Effector memory CD8-positive, alpha-beta T cell (primary cell): ENCODE measurements at regions not wholly inside any gene's neighbourhood (a gene's known extent, or its start where the extent isn't known, plus 50 kb on each side); places are given as distances from the start of the nearest gene placed in this dataset.

Experiments used
- ATAC-seq: fragments of 150-1000 bp; cut with Tn5 transposase; replicated peaks from 2 replicates; pipeline ENCODE4 v1.10.0; 2021; ENCODE audit warnings: mild to moderate bottlenecking, moderate library complexity
- DNase-seq, 3 experiments: peaks; one replicate each; pipeline ENCODE4 v3.0.0; 2021
- H3K27ac Mint-ChIP-seq, 2 donors: one replicate each; pipeline ENCODE4 v1.8.0; 2022; ENCODE audit warnings: mild to moderate bottlenecking in 2 of 2, mixed read lengths in 2 of 2, moderate library complexity in 2 of 2
- H3K27me3 Mint-ChIP-seq, 2 donors: one replicate each; pipeline ENCODE4 v1.8.0; 2022; ENCODE audit warnings: mixed read lengths in 2 of 2
- H3K36me3 Mint-ChIP-seq: one replicate; pipeline ENCODE4 v1.8.0; 2022; ENCODE audit warnings: mild to moderate bottlenecking, moderate library complexity, mixed read lengths; ENCODE audit not compliant: insufficient read depth
- H3K4me1 Mint-ChIP-seq, 2 donors: one replicate each; pipeline ENCODE4 v1.8.0; 2022; ENCODE audit warnings: low read depth in 2 of 2, mixed read lengths in 2 of 2
- H3K4me3 Mint-ChIP-seq, 2 donors: one replicate each; pipeline ENCODE4 v1.8.0; 2022; ENCODE audit warnings: mild to moderate bottlenecking in 2 of 2, mixed read lengths in 2 of 2, moderate library complexity in 2 of 2
- H3K9me3 Mint-ChIP-seq, 2 donors: one replicate each; pipeline ENCODE4 v1.8.0; 2022; ENCODE audit warnings: mixed read lengths in 2 of 2

- Mint-ChIP-seq H3K4me3 (no peak overlapping the region), H3K27me3 (no peaks in the 10 kb centered on the region), H3K9me3 (peaks cover 13 to 31% of the 10 kb centered on the region in 2 donors), H3K4me1 (no peaks in the 10 kb centered on the region), H3K36me3 (no peaks in the 10 kb centered on the region), H3K27ac (no peak overlapping the region)
- ATAC-seq (no peak), DNase-seq (no peak)
These were observed 262.4 kb upstream of the DAB1 start for GRCh38 chr1:57686306-57686705.

GRCh38 chr1:57683037-57683942, 259.4 kb upstream of the DAB1 start:
- no peak for ATAC-seq
- Mint-ChIP-seq H3K4me3 (no peak overlapping the region), H3K9me3 (peaks cover 9 to 23% of the 10 kb centered on the region in 2 donors), H3K36me3 (no peaks in the 10 kb centered on the region), H3K27ac (no peak overlapping the region), H3K27me3 (no peaks in the 10 kb centered on the region), H3K4me1 (no peaks in the 10 kb centered on the region)
- DNase-seq = no peak

GRCh38 chr1:57678138-57678537, 254.3 kb upstream of the DAB1 start:
- Mint-ChIP-seq H3K4me3 (no peak overlapping the region), H3K9me3 (peaks cover 0 to 3% of the 10 kb centered on the region in 2 donors), H3K4me1 (no peaks in the 10 kb centered on the region), H3K36me3 (no peaks in the 10 kb centered on the region), H3K27me3 (no peaks in the 10 kb centered on the region), H3K27ac (no peak overlapping the region)
- no peak for ATAC-seq
- DNase-seq = no peak

DNA sequence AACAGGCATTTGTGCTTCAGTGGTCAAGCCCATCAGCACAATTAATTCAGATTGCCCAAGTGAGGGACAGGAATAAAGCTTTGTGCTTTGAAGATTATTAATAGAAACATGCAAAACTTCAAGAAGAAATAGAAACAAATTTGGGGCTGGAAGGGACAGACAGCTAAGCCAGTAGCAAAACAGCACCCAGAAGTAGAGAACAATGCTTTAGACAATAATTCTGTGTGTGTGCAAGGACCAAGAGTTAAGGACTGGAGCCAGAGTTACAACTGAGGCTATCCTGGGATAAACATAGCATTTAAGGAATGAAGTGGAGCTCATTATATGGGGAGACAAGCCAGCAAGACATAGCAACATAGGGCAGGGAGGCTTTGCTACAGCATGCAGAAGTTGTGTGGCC, 251.9 kb upstream of the DAB1 start:
- ATAC-seq (no peak), DNase-seq (no peak)
- Mint-ChIP-seq H3K4me1 (no peaks in the 10 kb centered on the region), H3K9me3 (peaks cover 0 to 3% of the 10 kb centered on the region in 2 donors), H3K27ac (no peak overlapping the region), H3K4me3 (no peak overlapping the region), H3K36me3 (no peaks in the 10 kb centered on the region), H3K27me3 (no peaks in the 10 kb centered on the region)

- ATAC-seq = no peak
- DNase-seq = no peak
- Mint-ChIP-seq H3K4me3 (no peak overlapping the region), H3K36me3 (no peaks in the 10 kb centered on the region), H3K4me1 (no peaks in the 10 kb centered on the region), H3K9me3 (peaks cover 0 to 3% of the 10 kb centered on the region in 2 donors), H3K27me3 (no peaks in the 10 kb centered on the region), H3K27ac (no peak overlapping the region)
These were observed 250.9 kb upstream of the DAB1 start for GRCh38 chr1:57674801-57675200.

GRCh38 chr1:57672346-57673140, 248.7 kb upstream of the DAB1 start:
- ATAC-seq (no peak), DNase-seq (no peak)
- Mint-ChIP-seq H3K27me3 (peaks cover 0 to 3% of the 10 kb centered on the region in 2 donors), H3K36me3 (no peaks in the 10 kb centered on the region), H3K9me3 (peaks cover 0 to 3% of the 10 kb centered on the region in 2 donors), H3K4me1 (no peaks in the 10 kb centered on the region), H3K27ac (no peak overlapping the region), H3K4me3 (no peak overlapping the region)

DNA sequence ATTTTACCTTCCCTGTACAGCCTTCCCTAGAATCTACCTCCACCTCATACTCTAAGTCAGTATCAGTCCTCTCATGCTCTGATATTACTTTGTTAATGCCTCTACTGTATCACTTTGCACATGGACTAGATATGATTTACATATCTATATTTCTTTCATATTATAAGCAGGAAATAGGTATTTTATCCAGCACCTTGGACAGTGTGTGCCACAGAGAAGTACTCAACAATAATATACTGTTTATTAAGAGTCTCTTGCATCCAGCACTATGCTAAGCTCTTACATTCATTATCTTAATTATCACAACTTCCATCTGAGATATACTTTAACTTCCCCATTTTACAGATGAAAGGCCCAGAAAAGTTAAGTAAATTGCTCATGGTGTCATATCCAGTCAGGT, 247.9 kb upstream of the DAB1 start:
- ATAC-seq (no peak), DNase-seq (no peak)
- Mint-ChIP-seq H3K4me3 (no peak overlapping the region), H3K27me3 (peaks cover 0 to 5% of the 10 kb centered on the region in 2 donors), H3K4me1 (no peaks in the 10 kb centered on the region), H3K36me3 (no peaks in the 10 kb centered on the region), H3K9me3 (peaks cover 0 to 6% of the 10 kb centered on the region in 2 donors), H3K27ac (no peak overlapping the region)

GRCh38 chr1:57659804-57660203, 235.9 kb upstream of the DAB1 start:
- no peak overlapping the region for H3K27ac Mint-ChIP-seq
- H3K4me3 Mint-ChIP-seq = no peak overlapping the region
- H3K27me3 Mint-ChIP-seq = peaks cover 0 to 7% of the 10 kb centered on the region in 2 donors
- H3K9me3 Mint-ChIP-seq = peaks cover 0 to 6% of the 10 kb centered on the region in 2 donors
- no peaks in the 10 kb centered on the region for H3K36me3 Mint-ChIP-seq
- H3K4me1 Mint-ChIP-seq = no peaks in the 10 kb centered on the region
- ATAC-seq (no peak), DNase-seq (no peak)

DNA sequence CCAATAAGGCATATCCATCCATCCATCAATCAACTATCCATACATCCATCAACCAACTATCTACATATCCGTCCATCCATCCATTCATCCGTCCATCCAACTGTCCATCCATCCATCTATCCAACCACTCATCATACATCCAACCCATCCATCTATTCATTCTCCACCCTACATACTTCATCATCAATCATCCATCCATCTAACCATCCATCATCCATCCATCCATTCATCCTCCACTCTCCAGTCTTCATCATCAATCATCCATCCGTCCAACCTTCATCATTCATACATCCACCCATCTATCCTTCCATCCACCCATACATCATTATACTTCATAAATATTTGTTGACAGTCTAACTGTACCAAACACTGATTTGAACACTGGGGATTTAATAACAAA, 231.3 kb upstream of the DAB1 start:
- Mint-ChIP-seq H3K9me3 (no peaks in the 10 kb centered on the region), H3K27ac (no peak overlapping the region), H3K4me3 (no peak overlapping the region), H3K27me3 (no peaks in the 10 kb centered on the region), H3K4me1 (no peaks in the 10 kb centered on the region), H3K36me3 (no peaks in the 10 kb centered on the region)
- DNase-seq (no peak), ATAC-seq (no peak)

- DNase-seq = no peak
- Mint-ChIP-seq H3K4me3 (no peak overlapping the region), H3K27me3 (peaks cover 0 to 18% of the 10 kb centered on the region in 2 donors), H3K4me1 (no peaks in the 10 kb centered on the region), H3K36me3 (no peaks in the 10 kb centered on the region), H3K9me3 (no peaks in the 10 kb centered on the region), H3K27ac (no peak overlapping the region)
- no peak for ATAC-seq
These were observed 220.8 kb upstream of the DAB1 start for GRCh38 chr1:57644667-57645066.

- no peak for ATAC-seq
- no peaks in the 10 kb centered on the region for H3K4me1 Mint-ChIP-seq
- DNase-seq = no peak
- H3K27ac Mint-ChIP-seq = no peak overlapping the region
- H3K9me3 Mint-ChIP-seq = peaks cover 0 to 1% of the 10 kb centered on the region in 2 donors
- H3K27me3 Mint-ChIP-seq = peaks cover 5 to 10% of the 10 kb centered on the region in 2 donors
- H3K36me3 Mint-ChIP-seq = no peaks in the 10 kb centered on the region
- H3K4me3 Mint-ChIP-seq = no peak overlapping the region
These were observed 214.4 kb upstream of the DAB1 start for GRCh38 chr1:57638239-57638638.

DNA sequence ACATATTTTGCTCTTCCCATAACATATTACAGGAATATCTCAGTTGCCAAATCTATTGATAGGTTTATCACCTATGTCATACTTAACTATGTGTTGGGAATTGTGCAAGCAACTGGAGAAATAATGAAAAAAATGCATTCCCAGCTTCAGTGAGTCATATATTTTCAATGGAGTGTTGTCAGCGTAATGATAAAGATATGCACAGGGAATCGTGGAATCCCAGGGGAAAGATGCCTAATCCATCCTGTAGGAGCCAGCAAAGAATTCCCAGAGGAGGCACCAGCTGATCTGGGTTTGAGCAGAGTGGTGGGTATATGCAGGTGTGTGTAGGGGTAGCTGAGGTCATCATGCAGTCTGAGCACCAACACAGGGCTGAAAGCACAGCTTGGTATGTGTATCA, 213.3 kb upstream of the DAB1 start:
- peaks cover 5 to 12% of the 10 kb centered on the region in 2 donors for H3K27me3 Mint-ChIP-seq
- H3K4me1 Mint-ChIP-seq = no peaks in the 10 kb centered on the region
- no peak for DNase-seq
- H3K4me3 Mint-ChIP-seq = no peak overlapping the region
- peaks cover 0 to 1% of the 10 kb centered on the region in 2 donors for H3K9me3 Mint-ChIP-seq
- H3K27ac Mint-ChIP-seq = no peak overlapping the region
- no peak for ATAC-seq
- no peaks in the 10 kb centered on the region for H3K36me3 Mint-ChIP-seq

GRCh38 chr1:57633881-57634280, 210.0 kb upstream of the DAB1 start:
- H3K27me3 Mint-ChIP-seq = peaks cover 5 to 12% of the 10 kb centered on the region in 2 donors
- no peaks in the 10 kb centered on the region for H3K36me3 Mint-ChIP-seq
- no peaks in the 10 kb centered on the region for H3K4me1 Mint-ChIP-seq
- ATAC-seq = no peak
- no peak overlapping the region for H3K27ac Mint-ChIP-seq
- no peak overlapping the region for H3K4me3 Mint-ChIP-seq
- no peak for DNase-seq
- peaks cover 0 to 1% of the 10 kb centered on the region in 2 donors for H3K9me3 Mint-ChIP-seq

DNA sequence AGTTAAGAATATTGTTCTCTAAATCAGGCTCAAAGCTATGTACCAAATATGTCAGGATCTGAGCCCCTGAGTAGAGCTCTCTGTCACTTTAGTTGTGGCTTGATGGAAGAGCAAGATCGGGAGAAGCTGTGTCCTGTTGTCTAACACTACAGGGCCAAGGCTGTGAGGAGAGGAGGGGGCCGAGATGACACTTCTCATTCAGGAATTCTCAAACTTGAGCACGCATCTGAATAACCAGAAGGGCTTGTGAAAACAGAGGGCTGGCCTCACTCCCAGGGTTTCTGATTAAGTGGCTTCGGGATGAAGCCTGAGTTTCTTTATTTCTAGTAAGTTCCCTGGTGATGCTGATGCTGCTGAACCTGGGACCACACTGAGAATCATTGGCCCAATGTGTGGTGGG, 209.2 kb upstream of the DAB1 start:
- H3K4me1 Mint-ChIP-seq = no peaks in the 10 kb centered on the region
- no peak for ATAC-seq
- H3K27ac Mint-ChIP-seq = no peak overlapping the region
- peaks cover 0 to 1% of the 10 kb centered on the region in 2 donors for H3K9me3 Mint-ChIP-seq
- H3K36me3 Mint-ChIP-seq = no peaks in the 10 kb centered on the region
- no peak for DNase-seq
- H3K27me3 Mint-ChIP-seq = peaks cover 5 to 12% of the 10 kb centered on the region in 2 donors
- no peak overlapping the region for H3K4me3 Mint-ChIP-seq
